Mesothelial cell of epicardium (in vitro differentiated cells): ENCODE measurements at regions not wholly inside any gene's neighbourhood (a gene's known extent, or its start where the extent isn't known, plus 50 kb on each side); places are given as distances from the start of the nearest gene placed in this dataset.
A peak's percentile ranks its signal among the peaks of the same experiment; 100 is the strongest.

ENCODE experiments used
- DNase-seq, 2 experiments: peaks; one replicate each; pipeline ENCODE4 v3.0.0; 2021; ENCODE audit warnings: low spot score in 2 of 2; ENCODE audit not compliant: unreplicated experiment in 2 of 2
- H3K27ac Mint-ChIP-seq: 2 replicates; pipeline ENCODE4 v1.8.0; 2021; ENCODE audit warnings: mixed read lengths
- H3K27me3 Mint-ChIP-seq: 2 replicates; pipeline ENCODE4 v1.8.0; 2021; ENCODE audit warnings: low read depth, mixed read lengths
- H3K36me3 Mint-ChIP-seq: 2 replicates; pipeline ENCODE4 v1.8.0; 2021; ENCODE audit warnings: mixed read lengths
- H3K4me1 Mint-ChIP-seq: 2 replicates; pipeline ENCODE4 v1.8.0; 2021; ENCODE audit warnings: mixed read lengths
- H3K4me3 Mint-ChIP-seq: 2 replicates; pipeline ENCODE4 v1.8.0; 2021; ENCODE audit warnings: mild to moderate bottlenecking, moderate library complexity, mixed read lengths
- H3K9me3 Mint-ChIP-seq: 2 replicates; pipeline ENCODE4 v1.8.0; 2021; ENCODE audit warnings: mixed read lengths
- CTCF ChIP-seq: fragments of 200-600 bp; sonication (generic); IDR thresholded peaks from one replicate; pipeline ENCODE4 v1.5.0; 2021; ENCODE audit warnings: antibody characterized with exemption; ENCODE audit not compliant: unreplicated experiment

DNA sequence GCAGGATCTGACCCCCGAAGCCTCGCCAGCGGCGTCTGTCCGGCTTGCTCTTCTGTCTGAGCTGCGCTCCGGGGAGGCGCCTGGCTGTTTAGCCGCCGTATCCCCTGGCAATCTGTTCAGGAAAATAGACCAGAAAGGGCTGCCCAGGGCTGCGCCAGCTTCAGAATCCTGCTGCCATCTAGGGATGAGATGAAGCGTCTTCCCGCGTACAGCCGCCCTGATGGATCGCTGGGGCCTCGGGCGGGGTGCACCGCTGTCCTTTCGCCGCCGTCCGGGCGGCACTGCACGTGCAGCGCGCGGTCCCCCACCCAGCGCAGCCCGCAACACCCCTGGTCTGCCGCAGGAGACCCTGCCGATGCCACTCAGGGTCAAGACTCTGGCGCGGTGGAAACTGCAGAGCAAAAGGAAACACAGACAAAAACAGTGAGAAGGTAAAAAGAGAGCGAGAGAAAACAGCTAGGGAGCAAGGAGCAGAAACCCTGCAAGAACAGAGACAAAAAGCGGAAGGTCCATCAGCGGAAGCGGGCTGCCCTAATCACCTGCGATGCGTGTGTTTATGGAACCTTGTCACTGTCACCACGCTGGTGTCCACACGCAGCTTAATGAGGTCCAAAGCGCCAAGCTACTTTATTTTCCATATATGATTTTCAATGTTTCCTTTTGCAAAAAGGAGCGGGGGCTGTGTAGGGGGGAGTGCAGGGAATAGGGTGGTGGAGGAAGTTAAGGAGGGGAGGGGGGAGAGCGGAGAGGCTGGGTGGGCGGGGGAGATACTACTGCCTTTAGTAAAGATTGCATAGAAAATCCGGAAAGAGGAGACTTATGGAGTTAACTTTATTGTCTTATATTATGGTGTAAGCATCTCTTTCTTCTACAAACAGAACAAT, 2113.3 kb upstream of the PIK3C3 start:
- H3K27ac Mint-ChIP-seq, result peak overlapping the region; percentile 44
- peaks cover 44% of the 10 kb centered on the region for H3K4me1 Mint-ChIP-seq
- no peaks in the 10 kb centered on the region for H3K36me3 Mint-ChIP-seq
- no peak for TF ChIP-seq CTCF
- DNase-seq, result peak; percentile 22 to 72
- peaks cover 22% of the 10 kb centered on the region for H3K27me3 Mint-ChIP-seq
- H3K9me3 Mint-ChIP-seq, result no peaks in the 10 kb centered on the region
- peak overlapping the region; percentile 79 for H3K4me3 Mint-ChIP-seq

DNA sequence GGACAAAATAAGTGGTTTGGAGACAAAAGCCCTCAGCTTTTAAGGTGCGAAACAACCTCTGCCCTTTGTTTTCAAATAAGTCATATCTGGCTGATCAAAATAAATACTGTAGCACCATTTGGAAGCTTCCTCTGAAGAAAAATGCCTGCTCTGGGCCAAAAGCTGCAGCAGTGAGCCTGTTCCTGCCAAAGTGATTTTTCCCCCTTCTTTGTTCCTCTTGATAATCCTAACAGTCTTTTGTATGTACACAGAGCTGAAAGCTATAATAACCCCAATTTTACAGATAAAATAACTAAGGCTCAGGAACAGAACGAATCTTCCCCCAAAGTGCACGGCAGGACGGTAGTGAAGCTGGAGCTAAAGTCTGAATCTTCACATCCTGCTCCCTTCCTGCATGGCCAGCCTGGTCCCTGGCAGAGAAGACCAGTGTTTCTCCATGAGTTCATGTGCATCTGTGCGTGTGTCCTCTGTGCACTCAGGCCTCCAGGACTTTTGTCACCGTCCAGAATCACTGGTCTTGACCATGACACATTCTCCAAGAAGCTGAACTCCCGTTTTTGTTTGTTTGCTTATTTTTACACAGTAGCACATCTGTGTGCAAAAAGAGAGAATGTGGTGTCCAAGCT, 2114.1 kb upstream of the PIK3C3 start:
- Mint-ChIP-seq H3K27me3 (peaks cover 22% of the 10 kb centered on the region), H3K4me3 (peak overlapping the region; percentile 79), H3K4me1 (peaks cover 37% of the 10 kb centered on the region), H3K9me3 (no peaks in the 10 kb centered on the region), H3K27ac (peak overlapping the region; percentile 44), H3K36me3 (no peaks in the 10 kb centered on the region)
- no peak for TF ChIP-seq CTCF
- DNase-seq, result no peak

DNA sequence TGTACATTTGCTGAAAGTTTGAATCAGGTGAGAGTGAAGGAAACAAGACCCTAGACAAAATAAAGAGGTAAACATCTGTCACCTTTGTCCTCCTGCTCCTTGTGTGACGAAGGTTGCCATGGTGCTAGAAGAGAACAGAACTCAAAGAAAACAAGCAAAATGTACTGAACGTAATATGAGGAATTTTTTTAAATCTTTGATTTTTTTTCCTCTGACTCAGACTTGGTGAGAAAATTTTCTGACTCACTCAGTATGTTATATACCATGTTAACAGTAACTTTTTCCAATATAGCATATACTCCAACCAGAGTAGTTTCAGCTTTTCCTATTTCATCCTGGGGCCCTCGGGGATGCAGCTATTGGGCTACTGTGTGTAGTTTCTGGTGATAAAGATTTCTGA, 2114.6 kb upstream of the PIK3C3 start:
- H3K36me3 Mint-ChIP-seq, result no peaks in the 10 kb centered on the region
- no peak for DNase-seq
- no peak for TF ChIP-seq CTCF
- no peak overlapping the region for H3K27ac Mint-ChIP-seq
- H3K4me3 Mint-ChIP-seq, result no peak overlapping the region
- peaks cover 22% of the 10 kb centered on the region for H3K27me3 Mint-ChIP-seq
- no peaks in the 10 kb centered on the region for H3K9me3 Mint-ChIP-seq
- peaks cover 34% of the 10 kb centered on the region for H3K4me1 Mint-ChIP-seq

GRCh38 chr18:39839782-39840181, 2115.3 kb upstream of the PIK3C3 start:
- no peak for DNase-seq
- H3K4me3 Mint-ChIP-seq, result no peak overlapping the region

DNA sequence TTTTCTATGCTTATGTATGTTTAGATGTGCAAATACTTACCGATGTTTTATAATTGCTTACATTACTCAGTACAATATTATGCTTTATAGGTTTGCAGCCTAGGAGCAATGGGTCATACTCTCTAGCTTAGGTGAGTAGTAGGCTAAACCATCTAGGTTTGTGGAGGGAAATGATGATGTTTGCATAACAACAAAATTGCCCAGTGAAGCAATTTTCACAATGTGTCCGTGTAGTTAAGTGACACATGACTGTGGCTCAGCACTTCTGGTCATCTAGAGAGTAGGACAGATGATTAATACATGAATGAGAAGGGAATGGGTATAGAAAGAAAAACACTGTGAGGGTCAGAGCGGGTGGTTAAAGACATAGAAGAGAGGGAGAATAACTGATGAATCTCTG, 2116.2 kb upstream of the PIK3C3 start:
- DNase-seq, result no peak
- Mint-ChIP-seq H3K27ac (no peak overlapping the region), H3K9me3 (no peaks in the 10 kb centered on the region), H3K4me1 (peaks cover 30% of the 10 kb centered on the region), H3K36me3 (no peaks in the 10 kb centered on the region), H3K4me3 (no peak overlapping the region), H3K27me3 (peaks cover 18% of the 10 kb centered on the region)
- TF ChIP-seq CTCF, result no peak

More at GRCh38 chr18:39839782-39840181, 2115.3 kb upstream of the PIK3C3 start:
- Mint-ChIP-seq H3K36me3 (no peaks in the 10 kb centered on the region), H3K27ac (no peak overlapping the region), H3K4me1 (peaks cover 30% of the 10 kb centered on the region), H3K9me3 (no peaks in the 10 kb centered on the region), H3K27me3 (peaks cover 19% of the 10 kb centered on the region)
- TF ChIP-seq CTCF, result no peak
